T-helper 2 cell (primary cell): ENCODE measurements at regions not wholly inside any gene's neighbourhood (a gene's known extent, or its start where the extent isn't known, plus 50 kb on each side); places are given as distances from the start of the nearest gene placed in this dataset.
"Not testable (repeated sequence)": the region's sequence is repeated elsewhere in the genome, so short reads cannot be mapped to it uniquely, and the experiment has no call there.

Source experiments
- DNase-seq, 5 experiments: peaks; one replicate each; pipeline versions ENCODE4 v3.0.0 to v3.0.0-alpha.2; 2012 to 2022

- no peak for DNase-seq
Measured at GRCh38 chr20:23299673-23300050, 50.9 kb upstream of the NXT1 start.

DNA sequence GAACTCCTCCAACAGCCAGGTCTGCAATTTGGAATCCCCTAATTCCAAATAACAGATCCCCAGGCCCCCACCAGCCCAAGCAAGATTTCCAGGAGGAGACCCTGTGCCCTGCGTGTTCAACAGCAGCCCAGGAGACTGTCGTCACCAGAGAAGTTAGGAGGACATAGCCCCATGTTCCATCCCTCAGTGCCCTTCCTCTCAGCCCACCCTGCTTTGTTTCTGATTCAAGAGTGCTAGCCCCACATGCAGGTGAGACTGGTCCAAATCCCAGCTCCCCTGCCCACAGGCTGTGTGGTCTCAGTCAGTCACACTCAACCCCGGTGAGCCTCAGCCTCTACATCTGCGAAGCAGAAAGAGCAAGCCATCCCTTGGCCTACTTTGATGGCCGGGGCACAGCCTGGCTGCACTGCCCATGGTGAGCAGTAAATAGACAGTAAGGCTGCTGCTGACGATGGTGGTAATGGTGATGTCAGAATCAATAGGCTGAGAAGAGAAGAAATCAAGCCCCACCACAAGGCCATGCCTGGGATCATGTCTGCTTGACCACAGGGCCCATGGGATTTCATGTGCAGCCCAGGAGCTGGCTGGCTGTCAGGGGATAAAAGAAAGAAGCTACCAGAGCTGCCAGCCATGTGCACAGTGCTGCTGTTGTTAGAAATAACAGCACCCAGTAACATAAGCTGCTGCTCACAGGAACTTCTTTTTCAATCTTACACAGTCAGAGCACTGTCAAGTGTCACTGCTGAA lies 51.5 kb upstream of the NXT1 start:
- no peak for DNase-seq

GRCh38 chr20:23298155-23298554 lies 52.4 kb upstream of the NXT1 start:
- no peak for DNase-seq

DNA sequence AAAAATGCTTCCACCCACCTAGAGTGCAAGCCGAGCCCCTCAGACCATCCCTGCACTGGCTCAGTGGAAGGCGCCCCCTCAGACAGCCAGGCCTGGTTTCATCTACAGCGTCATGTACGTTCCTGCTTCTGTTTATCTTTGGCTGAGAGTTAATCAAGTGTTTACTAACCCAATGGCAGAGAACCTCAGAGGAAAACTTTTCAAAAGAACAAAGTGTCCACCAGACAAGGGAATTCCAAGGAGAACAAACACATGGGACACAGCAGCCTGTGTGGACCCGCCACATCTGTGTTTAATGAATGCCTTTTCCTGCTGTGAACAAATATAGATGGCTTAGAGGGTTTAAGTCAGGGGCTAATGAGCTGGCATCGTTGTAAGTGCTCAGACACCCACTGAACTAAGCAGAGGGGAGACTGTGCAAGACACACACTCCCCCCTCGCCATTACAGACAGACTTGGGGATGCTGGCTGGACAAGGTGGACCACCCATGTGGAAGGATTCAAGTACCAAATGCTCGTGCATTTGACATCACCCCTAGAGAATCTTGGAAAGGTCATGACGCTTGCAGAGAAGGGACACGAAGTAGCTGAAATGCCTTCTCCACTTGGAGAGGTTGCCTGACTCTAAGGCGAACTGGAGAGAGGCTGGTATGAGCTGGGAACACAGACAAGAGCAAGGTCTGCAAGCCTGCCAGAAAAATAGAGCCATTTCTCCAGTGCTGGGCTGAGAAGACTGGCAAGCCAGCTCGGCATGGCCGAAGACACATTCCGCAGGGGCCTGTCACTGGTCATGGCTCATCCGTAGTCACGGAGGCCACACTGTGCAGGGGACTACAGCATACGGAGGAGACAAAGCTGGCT lies 53.5 kb upstream of the NXT1 start:
- no peak for DNase-seq

- DNase-seq, result no peak
Measured at GRCh38 chr20:23295934-23296333, 54.7 kb upstream of the NXT1 start.

GRCh38 chr20:23294671-23295070 lies 55.9 kb upstream of the NXT1 start:
- DNase-seq, result no peak

- DNase-seq, result no peak
Measured at GRCh38 chr20:23294166-23294565, 56.4 kb upstream of the NXT1 start.

DNA sequence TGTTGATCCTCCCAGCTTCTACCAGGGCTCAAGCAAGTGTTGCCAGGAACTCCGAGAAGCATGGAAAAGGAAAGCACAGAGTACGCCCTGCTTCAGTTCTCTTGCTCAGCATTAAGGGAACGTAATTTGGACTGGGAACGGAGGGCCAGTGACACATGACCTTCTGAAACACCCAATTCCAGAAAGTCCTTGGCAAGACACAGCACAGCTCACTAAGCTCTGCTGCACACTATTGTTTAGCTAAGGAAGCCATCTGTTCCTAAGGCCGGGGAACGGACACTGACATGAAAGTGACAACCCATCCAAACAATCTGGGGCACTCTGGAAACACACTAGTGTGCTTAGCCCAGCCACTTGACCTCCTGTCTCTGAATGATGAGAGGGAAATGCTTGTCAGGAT lies 56.9 kb upstream of the NXT1 start:
- DNase-seq, result no peak

- not testable (repeated sequence) for DNase-seq
Measured at GRCh38 chr20:23292311-23292710, 58.3 kb upstream of the NXT1 start.

DNA sequence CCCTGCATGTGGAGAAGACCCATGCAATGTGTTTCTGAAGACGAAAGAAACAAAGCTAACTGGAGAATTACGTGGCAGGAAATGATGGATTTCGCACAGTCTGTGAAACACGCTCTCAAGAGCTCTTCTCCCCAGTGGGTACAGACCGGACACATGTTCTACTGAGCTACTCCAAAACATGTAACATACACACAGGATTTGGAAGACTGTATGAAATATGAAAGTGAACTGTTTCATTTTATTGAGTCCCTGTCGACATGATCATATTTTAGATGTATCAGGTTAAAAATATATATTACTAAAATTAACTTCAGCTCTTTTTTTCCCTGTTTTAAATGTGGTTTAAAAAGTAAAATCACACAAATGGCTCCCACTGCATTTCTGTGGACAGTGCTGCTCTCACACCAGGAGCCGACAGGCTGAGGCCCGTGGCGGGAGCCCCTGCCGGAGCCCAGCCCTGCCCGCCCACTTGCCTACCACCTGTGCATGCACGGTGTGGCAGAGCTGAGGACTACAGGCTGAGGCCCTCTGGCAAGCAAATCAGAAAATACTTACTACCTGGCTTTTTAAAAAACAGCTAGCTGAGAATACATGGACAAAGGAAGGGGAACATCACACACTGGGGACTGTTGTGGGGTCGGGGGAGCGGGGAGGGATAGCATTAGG lies 58.9 kb upstream of the NXT1 start:
- DNase-seq, result no peak

DNA sequence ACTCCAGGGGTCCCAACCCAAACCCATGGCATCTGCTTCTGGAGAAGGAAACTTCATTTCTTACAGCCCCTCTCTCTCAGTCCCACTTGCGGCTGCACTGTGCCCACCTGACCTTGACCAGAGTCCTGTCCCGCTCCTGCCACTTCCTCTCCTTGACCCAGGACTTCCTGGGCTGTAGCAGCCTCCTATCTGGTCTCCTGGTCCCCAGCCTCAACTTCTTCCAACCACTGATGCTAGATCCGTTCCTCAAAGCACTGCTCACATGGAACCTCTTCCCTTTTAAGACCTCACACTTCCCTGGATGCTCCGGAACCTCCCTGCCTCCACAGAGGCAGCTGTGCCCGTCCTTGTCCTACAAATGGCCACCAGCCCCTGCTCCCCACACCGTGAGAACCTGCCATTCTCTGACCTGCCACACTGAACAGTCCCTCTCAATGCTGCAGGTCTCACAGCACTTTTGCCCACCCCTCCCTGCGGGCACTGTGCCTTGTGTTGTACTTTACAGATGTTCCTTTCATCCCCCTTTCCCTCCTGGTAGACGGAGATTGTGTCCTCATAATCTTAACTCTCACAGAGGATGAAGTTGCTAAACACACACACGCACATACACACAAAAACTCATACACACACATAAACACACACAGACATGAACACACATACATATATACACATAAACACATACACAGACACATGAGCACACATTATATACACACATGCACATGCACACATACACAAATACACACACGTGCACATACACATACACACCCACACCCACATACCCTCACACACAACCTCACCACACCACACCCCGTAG lies 59.6 kb upstream of the NXT1 start:
- no peak for DNase-seq

- no peak for DNase-seq
Measured at GRCh38 chr20:23289724-23290395, 60.7 kb upstream of the NXT1 start.

DNA sequence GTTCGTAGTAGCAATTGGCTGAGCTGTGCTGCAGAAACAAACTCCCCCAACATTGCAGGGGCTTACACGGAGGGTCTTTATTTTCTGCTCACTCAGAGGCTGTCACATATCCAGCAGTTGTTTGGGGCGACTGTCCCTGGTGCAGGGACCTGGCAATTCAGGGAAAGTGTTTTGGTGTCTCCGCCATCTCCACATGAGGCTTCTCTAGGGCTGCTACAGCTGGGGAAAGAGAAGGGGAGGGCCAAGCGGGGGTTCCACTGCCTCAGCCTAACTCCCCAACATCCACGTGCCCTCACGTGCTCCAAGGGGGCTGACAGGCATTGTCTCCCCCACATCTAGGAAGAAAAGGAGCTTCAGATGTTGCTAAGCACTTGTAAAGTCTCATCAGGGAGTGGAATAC lies 61.3 kb upstream of the NXT1 start:
- no peak for DNase-seq

GRCh38 chr20:23287354-23288190 lies 63.0 kb upstream of the NXT1 start:
- DNase-seq, result no peak

- no peak for DNase-seq
Measured at GRCh38 chr20:23286346-23286745, 64.2 kb upstream of the NXT1 start.

DNA sequence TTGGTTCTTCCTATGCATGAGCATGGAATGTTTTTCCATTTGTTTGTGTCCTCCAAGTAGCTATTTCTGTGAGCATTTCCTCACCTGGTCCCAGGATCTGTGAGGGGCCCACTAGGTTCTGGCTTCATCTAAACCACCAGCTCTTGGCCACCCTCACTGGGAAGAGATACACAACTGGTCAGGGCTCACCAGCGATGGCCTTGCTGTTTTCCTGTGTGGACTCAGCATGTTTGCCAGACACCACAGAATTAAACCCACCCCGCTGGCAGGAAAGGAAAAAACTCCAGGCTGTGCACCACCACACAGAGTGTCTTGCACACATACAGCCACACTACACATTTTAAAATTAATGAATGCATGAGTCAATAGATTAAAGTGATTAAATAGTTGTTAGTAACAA lies 65.1 kb upstream of the NXT1 start:
- no peak for DNase-seq

- DNase-seq, result no peak
Measured at GRCh38 chr20:23284009-23284408, 66.6 kb upstream of the NXT1 start.

GRCh38 chr20:23283096-23283850 lies 67.3 kb upstream of the NXT1 start:
- no peak for DNase-seq

DNA sequence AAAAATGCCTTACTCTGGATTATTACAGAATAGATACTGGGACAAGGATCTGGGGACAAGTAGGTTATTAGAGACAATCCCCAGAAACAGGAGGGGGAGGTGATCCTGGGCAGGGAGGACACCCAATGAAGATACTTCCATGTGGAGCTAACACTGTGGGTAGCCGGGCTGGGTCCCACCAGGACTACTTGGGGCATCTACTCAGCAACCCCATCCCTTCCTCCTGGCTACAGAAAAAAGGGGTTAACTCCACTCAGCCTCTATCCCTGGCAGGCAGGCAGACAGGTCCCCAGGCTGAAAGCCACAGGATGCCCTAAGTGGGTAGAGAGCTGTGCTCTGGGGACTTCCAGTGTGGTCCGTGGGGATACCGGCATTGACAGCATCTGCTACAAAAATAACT lies 68.0 kb upstream of the NXT1 start:
- no peak for DNase-seq

GRCh38 chr20:23282111-23282510 lies 68.5 kb upstream of the NXT1 start:
- DNase-seq, result no peak

- DNase-seq, result no peak
Measured at GRCh38 chr20:23279836-23280235, 70.8 kb upstream of the NXT1 start.
